Neural cell (in vitro differentiated cells): ENCODE measurements at regions not wholly inside any gene's neighbourhood (a gene's known extent, or its start where the extent isn't known, plus 50 kb on each side); places are given as distances from the start of the nearest gene placed in this dataset.

ENCODE experiments used
- EP300 ChIP-seq: fragments of 450-650 bp; conservative IDR thresholded peaks from 2 replicates; pipeline ENCODE4 v1.6.1; 2014; ENCODE audit warnings: antibody characterized with exemption, mild to moderate bottlenecking, moderate library complexity; ENCODE audit not compliant: poor library complexity, severe bottlenecking
- EZH2 ChIP-seq: fragments of 200-600, 300-800 bp; shearing (Covaris generic), sonication (generic); IDR thresholded peaks from 2 replicates; pipeline ENCODE4 v1.6.1; 2014; ENCODE audit warnings: antibody characterized with exemption, low read length, borderline replicate concordance, mild to moderate bottlenecking; ENCODE audit not compliant: insufficient read depth, poor library complexity, severe bottlenecking
- POLR2AphosphoS5 ChIP-seq: IDR thresholded peaks from 2 replicates; pipeline ENCODE4 v1.6.1; 2012
- TAF1 ChIP-seq: IDR thresholded peaks from 2 replicates; pipeline ENCODE4 v1.6.1; 2012; ENCODE audit warnings: low read depth
- TF ChIP-seq, protein P1 (sequence below): fragments of 450-650 bp; IDR thresholded peaks from 2 replicates; pipeline ENCODE4 v1.5.1; 2014; ENCODE audit warnings: antibody characterized with exemption, mild to moderate bottlenecking, moderate library complexity; ENCODE audit not compliant: poor library complexity, severe bottlenecking
- TF ChIP-seq, protein P2 (sequence below): IDR thresholded peaks from 2 replicates; pipeline ENCODE4 v1.6.1; 2012; ENCODE audit warnings: borderline replicate concordance

DNA sequence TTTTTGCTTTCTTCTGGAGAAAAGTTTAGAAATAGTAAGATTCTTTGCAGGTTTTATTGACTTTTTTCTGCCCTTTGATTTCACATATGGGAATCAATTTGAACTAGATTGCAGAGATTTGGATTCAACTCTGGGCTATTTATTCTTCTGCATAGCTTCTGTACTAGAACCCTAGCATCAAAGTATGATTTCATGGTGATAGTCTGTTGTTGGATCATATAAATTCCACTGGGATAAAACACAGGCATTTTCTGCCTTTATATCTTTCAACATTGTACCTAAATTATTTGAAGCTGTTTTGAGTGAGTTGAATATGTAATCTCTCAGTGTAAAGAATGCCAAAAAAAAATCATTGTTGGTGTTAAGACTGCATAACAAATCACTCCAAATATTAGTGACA, 458.4 kb upstream of the MPDZ start:
- TF ChIP-seq, protein P1, sequence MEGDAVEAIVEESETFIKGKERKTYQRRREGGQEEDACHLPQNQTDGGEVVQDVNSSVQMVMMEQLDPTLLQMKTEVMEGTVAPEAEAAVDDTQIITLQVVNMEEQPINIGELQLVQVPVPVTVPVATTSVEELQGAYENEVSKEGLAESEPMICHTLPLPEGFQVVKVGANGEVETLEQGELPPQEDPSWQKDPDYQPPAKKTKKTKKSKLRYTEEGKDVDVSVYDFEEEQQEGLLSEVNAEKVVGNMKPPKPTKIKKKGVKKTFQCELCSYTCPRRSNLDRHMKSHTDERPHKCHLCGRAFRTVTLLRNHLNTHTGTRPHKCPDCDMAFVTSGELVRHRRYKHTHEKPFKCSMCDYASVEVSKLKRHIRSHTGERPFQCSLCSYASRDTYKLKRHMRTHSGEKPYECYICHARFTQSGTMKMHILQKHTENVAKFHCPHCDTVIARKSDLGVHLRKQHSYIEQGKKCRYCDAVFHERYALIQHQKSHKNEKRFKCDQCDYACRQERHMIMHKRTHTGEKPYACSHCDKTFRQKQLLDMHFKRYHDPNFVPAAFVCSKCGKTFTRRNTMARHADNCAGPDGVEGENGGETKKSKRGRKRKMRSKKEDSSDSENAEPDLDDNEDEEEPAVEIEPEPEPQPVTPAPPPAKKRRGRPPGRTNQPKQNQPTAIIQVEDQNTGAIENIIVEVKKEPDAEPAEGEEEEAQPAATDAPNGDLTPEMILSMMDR = no peak
- TF ChIP-seq, protein P2, sequence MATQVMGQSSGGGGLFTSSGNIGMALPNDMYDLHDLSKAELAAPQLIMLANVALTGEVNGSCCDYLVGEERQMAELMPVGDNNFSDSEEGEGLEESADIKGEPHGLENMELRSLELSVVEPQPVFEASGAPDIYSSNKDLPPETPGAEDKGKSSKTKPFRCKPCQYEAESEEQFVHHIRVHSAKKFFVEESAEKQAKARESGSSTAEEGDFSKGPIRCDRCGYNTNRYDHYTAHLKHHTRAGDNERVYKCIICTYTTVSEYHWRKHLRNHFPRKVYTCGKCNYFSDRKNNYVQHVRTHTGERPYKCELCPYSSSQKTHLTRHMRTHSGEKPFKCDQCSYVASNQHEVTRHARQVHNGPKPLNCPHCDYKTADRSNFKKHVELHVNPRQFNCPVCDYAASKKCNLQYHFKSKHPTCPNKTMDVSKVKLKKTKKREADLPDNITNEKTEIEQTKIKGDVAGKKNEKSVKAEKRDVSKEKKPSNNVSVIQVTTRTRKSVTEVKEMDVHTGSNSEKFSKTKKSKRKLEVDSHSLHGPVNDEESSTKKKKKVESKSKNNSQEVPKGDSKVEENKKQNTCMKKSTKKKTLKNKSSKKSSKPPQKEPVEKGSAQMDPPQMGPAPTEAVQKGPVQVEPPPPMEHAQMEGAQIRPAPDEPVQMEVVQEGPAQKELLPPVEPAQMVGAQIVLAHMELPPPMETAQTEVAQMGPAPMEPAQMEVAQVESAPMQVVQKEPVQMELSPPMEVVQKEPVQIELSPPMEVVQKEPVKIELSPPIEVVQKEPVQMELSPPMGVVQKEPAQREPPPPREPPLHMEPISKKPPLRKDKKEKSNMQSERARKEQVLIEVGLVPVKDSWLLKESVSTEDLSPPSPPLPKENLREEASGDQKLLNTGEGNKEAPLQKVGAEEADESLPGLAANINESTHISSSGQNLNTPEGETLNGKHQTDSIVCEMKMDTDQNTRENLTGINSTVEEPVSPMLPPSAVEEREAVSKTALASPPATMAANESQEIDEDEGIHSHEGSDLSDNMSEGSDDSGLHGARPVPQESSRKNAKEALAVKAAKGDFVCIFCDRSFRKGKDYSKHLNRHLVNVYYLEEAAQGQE = no peak
- TF ChIP-seq EZH2 (no peak), POLR2AphosphoS5 (no peak), EP300 (no peak), TAF1 (no peak)
